Endothelial cell of umbilical vein (primary cell): ENCODE measurements at regions not wholly inside any gene's neighbourhood (a gene's known extent, or its start where the extent isn't known, plus 50 kb on each side); places are given as distances from the start of the nearest gene placed in this dataset.

Experiments used
- BruUV-seq: library from RNA; stranded (reverse); fragments of 400-500 nt; replicated peaks from 2 replicates; lab custom pipeline; 2021; lab: Mats Ljungman, UMichigan
- CTCF ChIA-PET: fragments of 300-600, 350-600 bp; sonication (Branson Sonifier 250); formaldehyde crosslinking; loops from one replicate; lab custom pipeline; 2021; ENCODE audit warnings: antibody characterized with exemption, inconsistent platforms; lab: Charles Lee
- POLR2A ChIA-PET: fragments of 300-600, 350-600 bp; sonication (Branson Sonifier 250); formaldehyde crosslinking; loops from one replicate; lab custom pipeline; 2021; ENCODE audit warnings: antibody characterized with exemption, inconsistent platforms; lab: Charles Lee
- DNase-seq: peaks from one replicate; pipeline ENCODE4 v3.0.0-alpha.2; 2011; ENCODE audit warnings: low read depth, low spot score
- FAIRE-seq: peaks from 2 replicates; lab custom pipeline; 2011; peaks lifted over from hg19 to GRCh38; lab: Jason Lieb, UNC
- H2AFZ ChIP-seq: 2 replicates; pipeline ENCODE4 v1.6.0; 2012; ENCODE audit warnings: low read depth, low read length, control low read depth, inconsistent platforms
- H3K27ac ChIP-seq: 2 replicates; pipeline ENCODE4 v1.5.1; 2011; ENCODE audit warnings: low read depth, mild to moderate bottlenecking, control low read depth, low read length, moderate library complexity; ENCODE audit not compliant: insufficient read depth
- H3K27me3 ChIP-seq, 2 experiments: 2 replicates each; pipeline versions ENCODE4 v1.6.0 to v1.6.1; 2011; ENCODE audit warnings: low read length in 2 of 2, mixed read lengths in 1 of 2; ENCODE audit not compliant: control insufficient read depth in 2 of 2, insufficient read depth in 2 of 2
- H3K36me3 ChIP-seq, 2 experiments: 2 replicates in 1 of 2; 3 replicates in 1 of 2; pipeline ENCODE4 v1.5.1; 2011; ENCODE audit warnings: low read length in 2 of 2, mild to moderate bottlenecking in 1 of 2, moderate library complexity in 1 of 2; ENCODE audit not compliant: control insufficient read depth in 2 of 2, insufficient read depth in 2 of 2; ENCODE audit errors: extremely low read depth in 1 of 2
- H3K4me1 ChIP-seq: 3 replicates; pipeline ENCODE4 v1.5.1; 2011; ENCODE audit warnings: mild to moderate bottlenecking, low read length; ENCODE audit not compliant: control insufficient read depth, insufficient read depth; ENCODE audit errors: extremely low read depth
- H3K4me2 ChIP-seq: 2 replicates; pipeline ENCODE4 v1.6.1; 2011; ENCODE audit warnings: low read length, control low read depth, mixed read lengths; ENCODE audit not compliant: insufficient read depth
- H3K4me3 ChIP-seq, 3 experiments: fragments of 200-600 bp in 1 of 3; sonication (generic), shearing (Covaris generic) in 1 of 3; replicated peaks in 1 of 3; 2 replicates each; pipeline ENCODE4 v1.5.1; 2011 to 2016; ENCODE audit warnings: control low read depth in 3 of 3, low read length in 3 of 3, mild to moderate bottlenecking in 2 of 3, inconsistent platforms in 1 of 3, low read depth in 1 of 3, moderate library complexity in 1 of 3; ENCODE audit not compliant: insufficient read depth in 1 of 3
- H3K79me2 ChIP-seq: 2 replicates; pipeline ENCODE4 v1.6.0; 2012; ENCODE audit warnings: low read length, inconsistent platforms; ENCODE audit not compliant: control insufficient read depth, insufficient read depth
- H3K9ac ChIP-seq: replicated peaks from 2 replicates; pipeline ENCODE3; 2011; ENCODE audit warnings: low read length, control low read depth; ENCODE audit not compliant: insufficient read depth; ENCODE audit errors: extremely low read depth
- H3K9me1 ChIP-seq: replicated peaks from 3 replicates; pipeline ENCODE4 v1.6.0; 2011; ENCODE audit warnings: mild to moderate bottlenecking, low read length; ENCODE audit not compliant: control insufficient read depth, insufficient read depth; ENCODE audit errors: extremely low read depth
- H3K9me3 ChIP-seq: replicated peaks from 2 replicates; pipeline ENCODE4 v1.5.1; 2012; ENCODE audit warnings: low read length, inconsistent platforms; ENCODE audit not compliant: control insufficient read depth, insufficient read depth
- H4K20me1 ChIP-seq: replicated peaks from 2 replicates; pipeline ENCODE3; 2011; ENCODE audit warnings: mild to moderate bottlenecking, low read length; ENCODE audit not compliant: control insufficient read depth, insufficient read depth; ENCODE audit errors: extremely low read depth
- CTCF ChIP-seq, 2 donors: IDR thresholded peaks; 1 replicate in 1 of 2; 2 replicates in 1 of 2; pipeline ENCODE4 v1.5.1; 2011; ENCODE audit warnings: low read length in 2 of 2, mild to moderate bottlenecking in 2 of 2, moderate library complexity in 2 of 2, control low read depth in 1 of 2, inconsistent platforms in 1 of 2, low read depth in 1 of 2; ENCODE audit not compliant: insufficient read depth in 1 of 2; ENCODE audit errors: extremely low read depth in 1 of 2
- EZH2 ChIP-seq: IDR thresholded peaks from 2 replicates; pipeline ENCODE4 v1.6.1; 2012; ENCODE audit warnings: borderline replicate concordance, low read depth, mild to moderate bottlenecking, moderate library complexity, low read length, inconsistent platforms; ENCODE audit not compliant: severe bottlenecking
- FOS ChIP-seq: IDR thresholded peaks from 2 replicates; pipeline ENCODE4 v1.6.1; 2011; ENCODE audit warnings: mild to moderate bottlenecking, low read length, moderate library complexity, borderline replicate concordance; ENCODE audit not compliant: insufficient read depth
- GATA2 ChIP-seq: IDR thresholded peaks from 2 replicates; pipeline ENCODE4 v1.7.0; 2011; ENCODE audit warnings: low read depth, mild to moderate bottlenecking, moderate library complexity, mixed read lengths, low read length; ENCODE audit not compliant: insufficient read length, insufficient read depth
- JUN ChIP-seq: IDR thresholded peaks from 2 replicates; pipeline ENCODE4 v1.6.1; 2011; ENCODE audit warnings: borderline replicate concordance, low read depth; ENCODE audit not compliant: insufficient read length, insufficient read depth
- MYC ChIP-seq: IDR thresholded peaks from one replicate; pipeline ENCODE4 v1.6.1; 2011; ENCODE audit warnings: mild to moderate bottlenecking, low read depth, low read length
- POLR2A ChIP-seq: IDR thresholded peaks from 2 replicates; pipeline ENCODE4 v1.6.1; 2012; ENCODE audit warnings: low read depth, mild to moderate bottlenecking, control low read depth, low read length
- POLR2AphosphoS5 ChIP-seq: IDR thresholded peaks from 2 replicates; pipeline ENCODE4 v1.6.1; 2012; ENCODE audit warnings: low read depth, mild to moderate bottlenecking, control low read depth, low read length, moderate library complexity; ENCODE audit not compliant: insufficient read depth
- dilution Hi-C: fragments of 300-500 bp; cut with MboI; formaldehyde crosslinking; loops from one replicate; pipeline ENCODE4 v1.15.0; 2019; ENCODE audit warnings: low sequenced_read_pairs; ENCODE audit not compliant: extremely low pct_ligation_motif_present
- intact Hi-C: fragments of 100-400 bp; cut with micrococcal nuclease; formaldehyde crosslinking; loops from one replicate; pipeline ENCODE4 v1.10.0; 2022
- TF ChIP-seq, protein P1 (sequence below): IDR thresholded peaks from 2 replicates; pipeline ENCODE4 v1.6.1; 2011; ENCODE audit not compliant: insufficient read depth, insufficient read length

- intact Hi-C loops (no loop called here), dilution Hi-C loops (no loop called here)
- CTCF ChIA-PET: no interaction called here
- H3K36me3 ChIP-seq: no peaks in the 10 kb centered on the region
- H3K9me1 ChIP-seq: no peaks in the 10 kb centered on the region
- POLR2A ChIA-PET: no interaction called here
- H2AFZ ChIP-seq: no peak overlapping the region
- no peaks in the 10 kb centered on the region for H4K20me1 ChIP-seq
- no peaks in the 10 kb centered on the region for H3K79me2 ChIP-seq
- no peaks in the 10 kb centered on the region for H3K9me3 ChIP-seq
- no peak overlapping the region for H3K27ac ChIP-seq
- BruUV-seq: no TSS peak
- H3K4me2 ChIP-seq: no peak overlapping the region
- H3K4me1 ChIP-seq: no peaks in the 10 kb centered on the region
- H3K9ac ChIP-seq: no peak overlapping the region
- H3K27me3 ChIP-seq: peaks cover 1 to 11% of the 10 kb centered on the region in 2 experiments
- no peak for DNase-seq
- FAIRE-seq: no peak
- no peak for TF ChIP-seq POLR2AphosphoS5
- no peak for TF ChIP-seq EZH2
- TF ChIP-seq, protein P1, sequence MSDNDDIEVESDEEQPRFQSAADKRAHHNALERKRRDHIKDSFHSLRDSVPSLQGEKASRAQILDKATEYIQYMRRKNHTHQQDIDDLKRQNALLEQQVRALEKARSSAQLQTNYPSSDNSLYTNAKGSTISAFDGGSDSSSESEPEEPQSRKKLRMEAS: no peak
- TF ChIP-seq POLR2A: no peak
- no peak for TF ChIP-seq GATA2
- TF ChIP-seq FOS: no peak
- TF ChIP-seq MYC: no peak
- no peak for TF ChIP-seq CTCF (IDR thresholded peaks at IDR 0.05; ENCODE audit: extremely low read depth in 1 of 2, insufficient read depth in 1 of 2, low read depth in 1 of 2, low read length in 2 of 2)
- TF ChIP-seq JUN: no peak
- H3K4me3 ChIP-seq: no peak overlapping the region
Observed at GRCh38 chr1:36740446-36740845, 257.7 kb upstream of the CSF3R start.
